Dermis microvascular lymphatic vessel endothelial cell (primary cell): ENCODE measurements at regions not wholly inside any gene's neighbourhood (a gene's known extent, or its start where the extent isn't known, plus 50 kb on each side); places are given as distances from the start of the nearest gene placed in this dataset.
A peak's percentile ranks its signal among the peaks of the same experiment; 100 is the strongest.
"Not testable (repeated sequence)": the region's sequence is repeated elsewhere in the genome, so short reads cannot be mapped to it uniquely, and the experiment has no call there.

Experiments used
- DNase-seq, 2 donors: peaks; one replicate each; pipeline versions ENCODE4 v3.0.0 to v3.0.0-alpha.2; 2010; ENCODE audit warnings: low read depth in 2 of 2

DNA sequence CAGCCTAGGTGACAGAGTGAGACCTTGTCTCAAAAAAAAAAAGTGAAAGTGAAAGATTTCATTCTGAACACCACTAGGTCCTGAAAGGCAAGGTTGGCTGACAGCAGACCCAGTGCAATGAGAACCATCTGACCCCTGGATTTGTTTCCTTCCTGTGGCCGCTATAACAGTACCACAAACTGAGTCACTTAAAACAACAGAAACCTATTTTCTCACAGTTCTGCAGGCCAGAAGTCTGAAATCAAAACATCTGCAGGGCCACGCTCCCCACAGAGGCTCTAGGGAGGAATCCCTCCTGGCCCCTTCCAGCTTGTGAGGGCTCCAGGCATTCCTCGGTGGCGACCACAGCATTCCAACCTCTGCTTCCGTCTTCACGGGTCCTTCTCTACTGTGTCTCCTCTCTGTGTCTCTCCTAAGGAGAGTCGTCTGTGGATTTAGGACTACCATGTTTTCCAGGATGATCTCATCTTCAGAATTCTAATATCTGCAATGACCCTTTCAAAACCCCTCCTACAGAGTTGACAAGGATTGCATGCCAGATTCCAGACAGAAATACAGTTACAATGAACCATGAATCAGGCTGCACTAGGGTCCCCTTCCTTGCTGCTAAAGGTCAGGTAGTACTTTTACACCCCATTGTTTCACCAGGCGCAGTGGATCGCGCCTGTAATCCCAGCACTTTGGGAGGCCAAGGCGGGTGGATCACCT lies 78.0 kb upstream of the ADGRL1 start:
- DNase-seq: peak; percentile 88 to 96

DNA sequence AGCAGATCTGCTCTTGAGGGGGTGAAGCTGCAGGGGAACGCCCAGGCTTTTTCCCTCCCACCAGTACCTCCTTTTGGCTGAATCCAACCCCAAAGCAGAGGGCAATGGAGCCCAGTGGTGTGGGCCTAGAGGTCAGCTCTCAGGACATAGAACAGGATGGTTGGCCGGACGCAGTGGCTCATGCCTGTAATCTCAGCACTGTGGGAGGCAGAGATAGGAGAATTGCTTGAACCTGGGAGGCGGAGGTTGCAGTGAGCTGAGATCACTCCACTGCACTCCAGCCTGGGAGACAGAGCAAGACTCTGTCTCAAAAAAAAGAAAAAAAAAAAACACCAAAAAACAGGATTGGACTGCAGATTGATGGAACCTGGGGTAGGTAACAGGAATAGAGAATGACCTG lies 73.3 kb upstream of the ADGRL1 start:
- DNase-seq: not testable (repeated sequence)

GRCh38 chr19:14277608-14278007 lies 71.6 kb upstream of the ADGRL1 start:
- DNase-seq: no peak

GRCh38 chr19:14275823-14276222 lies 69.9 kb upstream of the ADGRL1 start:
- DNase-seq: not testable (repeated sequence)

GRCh38 chr19:14272623-14273022 lies 66.7 kb upstream of the ADGRL1 start:
- no peak for DNase-seq

DNA sequence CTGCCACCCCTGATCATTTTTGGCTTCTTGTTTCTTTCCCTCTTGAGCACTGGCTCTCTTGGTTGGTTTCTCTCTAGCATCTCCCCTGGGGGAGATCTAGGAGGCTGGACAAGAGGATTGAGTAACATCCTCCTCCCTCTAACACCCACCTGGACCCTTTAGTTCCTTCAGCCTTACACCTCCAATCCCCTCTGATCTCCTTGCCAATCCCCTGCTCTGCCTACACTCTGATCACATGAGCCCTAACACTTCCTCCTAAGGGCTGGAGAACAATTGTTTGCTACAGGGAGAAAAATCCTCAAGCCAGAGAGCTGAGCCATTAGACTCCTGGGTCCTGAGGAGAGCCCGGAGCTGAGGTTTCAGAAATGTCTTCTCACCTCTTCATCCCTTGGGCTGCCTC lies 65.9 kb upstream of the ADGRL1 start:
- DNase-seq: no peak

DNA sequence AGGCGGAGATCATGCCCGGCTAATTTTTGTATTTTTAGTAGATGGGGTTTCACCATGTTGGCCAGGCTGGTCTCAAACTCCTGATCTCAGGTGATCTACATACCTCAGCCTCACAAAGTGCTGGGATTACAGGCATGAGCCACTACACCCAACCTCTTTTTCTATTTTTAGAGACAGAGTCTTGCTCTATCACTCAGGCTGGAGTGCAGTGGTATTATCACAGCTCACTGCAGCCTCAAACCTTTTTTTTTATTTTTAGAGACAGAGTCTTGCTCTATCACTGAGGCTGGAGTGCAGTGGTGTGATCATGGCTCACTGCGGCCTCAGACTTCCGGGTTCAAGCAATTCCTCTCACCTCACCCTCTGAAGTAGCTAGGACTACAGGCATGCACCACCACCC lies 64.6 kb upstream of the ADGRL1 start:
- DNase-seq: not testable (repeated sequence)

GRCh38 chr19:14267224-14267741 lies 61.3 kb upstream of the ADGRL1 start:
- DNase-seq: no peak

DNA sequence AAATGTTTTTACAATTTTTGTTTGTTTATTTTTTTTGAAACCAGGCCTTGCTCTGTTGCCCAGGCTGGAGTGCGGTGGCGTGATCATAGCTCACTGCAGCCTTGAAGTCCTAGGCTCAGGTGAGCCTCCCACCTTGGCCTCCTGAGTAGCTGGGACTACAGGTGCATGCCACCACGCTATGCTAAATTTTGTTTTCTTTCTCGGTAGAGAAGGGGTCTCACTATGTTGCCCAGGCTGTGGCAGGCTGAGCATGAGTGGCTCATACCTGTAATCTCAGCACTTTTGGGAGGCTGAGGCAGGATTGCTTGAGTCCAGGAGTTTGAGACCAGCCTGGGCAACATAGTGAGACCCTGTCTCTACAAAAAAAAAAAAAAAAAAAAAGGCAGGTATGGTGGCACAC lies 60.2 kb upstream of the ADGRL1 start:
- not testable (repeated sequence) for DNase-seq

GRCh38 chr19:14265290-14266036 lies 59.5 kb upstream of the ADGRL1 start:
- DNase-seq: no peak

DNA sequence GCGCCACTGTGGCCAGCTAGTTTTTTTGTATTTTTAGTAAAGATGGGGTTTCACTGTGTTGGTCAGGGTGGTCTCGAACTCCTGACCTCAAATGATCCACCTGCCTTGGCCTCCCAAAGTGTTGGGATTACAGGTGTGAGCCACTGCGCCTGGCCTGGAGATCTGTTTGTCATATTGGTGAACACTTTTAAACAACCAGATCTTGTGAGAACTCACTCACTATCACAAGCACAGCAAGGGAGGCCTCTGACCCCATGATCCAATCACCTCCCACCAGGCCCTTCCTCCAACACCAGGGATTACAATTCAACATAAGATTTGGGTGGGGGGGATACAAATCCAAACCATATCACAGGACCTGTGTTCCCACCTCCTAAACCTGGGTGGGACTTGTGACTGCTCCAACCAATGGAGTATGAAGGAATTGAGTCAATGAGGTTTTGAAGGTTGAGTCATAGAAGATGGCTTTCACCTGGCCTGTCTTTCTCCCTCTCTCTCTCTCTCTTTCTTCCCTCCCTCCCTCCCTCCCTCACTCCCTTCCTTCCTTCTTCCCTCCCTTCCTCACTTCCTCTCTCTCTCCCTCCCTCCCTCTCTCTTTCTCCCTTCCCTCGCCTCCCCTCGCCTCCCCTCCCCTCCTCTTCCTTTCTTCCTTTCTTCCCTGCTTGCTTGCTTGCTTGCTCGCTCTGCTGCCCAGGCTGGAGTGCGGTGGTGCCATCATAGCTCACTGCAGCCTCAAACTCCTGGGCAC lies 50.1 kb upstream of the ADGRL1 start:
- DNase-seq: not testable (repeated sequence)
